VCaP (cell line): ENCODE measurements at regions not wholly inside any gene's neighbourhood (a gene's known extent, or its start where the extent isn't known, plus 50 kb on each side); places are given as distances from the start of the nearest gene placed in this dataset.

Source experiments
- H3K27ac ChIP-seq: fragments of 450-650 bp; 2 replicates; pipeline ENCODE4 v1.5.1; 2017
- TF ChIP-seq, protein P1 (sequence below): fragments of 450-650 bp; conservative IDR thresholded peaks from 2 replicates; pipeline ENCODE4 v1.5.1; 2017; ENCODE audit warnings: mild to moderate bottlenecking, moderate library complexity

DNA sequence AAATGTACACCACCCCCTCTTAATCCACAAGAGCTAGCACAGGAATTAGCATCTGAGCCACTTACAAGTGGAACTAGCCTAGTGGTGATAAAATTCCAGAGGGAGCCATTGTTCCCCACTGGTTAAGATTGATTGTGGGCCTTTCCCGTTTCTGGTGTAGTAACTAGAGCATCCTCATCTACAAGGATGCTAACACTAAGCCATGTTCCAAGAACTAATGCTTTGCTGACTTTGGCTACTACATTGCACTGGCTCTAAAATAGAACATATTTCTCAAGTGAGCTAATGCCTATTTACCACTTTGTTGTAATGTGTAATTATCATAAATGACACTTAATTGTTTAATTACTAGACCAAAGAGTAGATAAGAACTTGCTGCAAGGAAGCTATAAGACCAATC lies 143.7 kb downstream of the FZD1 start:
- H3K27ac ChIP-seq, result no peak overlapping the region
- TF ChIP-seq, protein P1, sequence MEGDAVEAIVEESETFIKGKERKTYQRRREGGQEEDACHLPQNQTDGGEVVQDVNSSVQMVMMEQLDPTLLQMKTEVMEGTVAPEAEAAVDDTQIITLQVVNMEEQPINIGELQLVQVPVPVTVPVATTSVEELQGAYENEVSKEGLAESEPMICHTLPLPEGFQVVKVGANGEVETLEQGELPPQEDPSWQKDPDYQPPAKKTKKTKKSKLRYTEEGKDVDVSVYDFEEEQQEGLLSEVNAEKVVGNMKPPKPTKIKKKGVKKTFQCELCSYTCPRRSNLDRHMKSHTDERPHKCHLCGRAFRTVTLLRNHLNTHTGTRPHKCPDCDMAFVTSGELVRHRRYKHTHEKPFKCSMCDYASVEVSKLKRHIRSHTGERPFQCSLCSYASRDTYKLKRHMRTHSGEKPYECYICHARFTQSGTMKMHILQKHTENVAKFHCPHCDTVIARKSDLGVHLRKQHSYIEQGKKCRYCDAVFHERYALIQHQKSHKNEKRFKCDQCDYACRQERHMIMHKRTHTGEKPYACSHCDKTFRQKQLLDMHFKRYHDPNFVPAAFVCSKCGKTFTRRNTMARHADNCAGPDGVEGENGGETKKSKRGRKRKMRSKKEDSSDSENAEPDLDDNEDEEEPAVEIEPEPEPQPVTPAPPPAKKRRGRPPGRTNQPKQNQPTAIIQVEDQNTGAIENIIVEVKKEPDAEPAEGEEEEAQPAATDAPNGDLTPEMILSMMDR, result no peak

- TF ChIP-seq, protein P1, result no peak
- H3K27ac ChIP-seq, result no peak overlapping the region
Measured at GRCh38 chr7:91408388-91409154, 144.3 kb downstream of the FZD1 start.

GRCh38 chr7:91411060-91411459 lies 146.8 kb downstream of the FZD1 start:
- H3K27ac ChIP-seq, result no peak overlapping the region
- TF ChIP-seq, protein P1, result no peak

GRCh38 chr7:91412298-91412697 lies 148.1 kb downstream of the FZD1 start:
- H3K27ac ChIP-seq, result no peak overlapping the region
- TF ChIP-seq, protein P1, result no peak

DNA sequence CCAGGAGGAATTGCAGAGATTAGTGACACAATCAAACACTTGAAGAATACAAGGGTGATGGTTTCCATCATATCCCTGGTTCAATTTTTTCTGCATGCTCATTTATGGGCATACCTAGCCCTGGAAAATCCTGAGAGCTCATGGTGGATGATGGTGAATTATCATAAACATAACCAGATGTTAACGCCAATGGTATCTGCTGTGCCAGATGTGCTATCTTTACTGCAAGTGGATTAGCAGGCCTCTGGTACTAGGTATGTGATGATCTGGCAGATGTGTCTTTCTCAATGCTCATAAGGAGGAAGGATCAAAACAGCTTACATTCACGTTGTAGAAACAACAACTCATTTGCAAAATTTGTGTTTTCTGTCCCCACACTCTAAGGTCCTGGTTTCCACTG lies 150.5 kb downstream of the FZD1 start:
- TF ChIP-seq, protein P1, result no peak

DNA sequence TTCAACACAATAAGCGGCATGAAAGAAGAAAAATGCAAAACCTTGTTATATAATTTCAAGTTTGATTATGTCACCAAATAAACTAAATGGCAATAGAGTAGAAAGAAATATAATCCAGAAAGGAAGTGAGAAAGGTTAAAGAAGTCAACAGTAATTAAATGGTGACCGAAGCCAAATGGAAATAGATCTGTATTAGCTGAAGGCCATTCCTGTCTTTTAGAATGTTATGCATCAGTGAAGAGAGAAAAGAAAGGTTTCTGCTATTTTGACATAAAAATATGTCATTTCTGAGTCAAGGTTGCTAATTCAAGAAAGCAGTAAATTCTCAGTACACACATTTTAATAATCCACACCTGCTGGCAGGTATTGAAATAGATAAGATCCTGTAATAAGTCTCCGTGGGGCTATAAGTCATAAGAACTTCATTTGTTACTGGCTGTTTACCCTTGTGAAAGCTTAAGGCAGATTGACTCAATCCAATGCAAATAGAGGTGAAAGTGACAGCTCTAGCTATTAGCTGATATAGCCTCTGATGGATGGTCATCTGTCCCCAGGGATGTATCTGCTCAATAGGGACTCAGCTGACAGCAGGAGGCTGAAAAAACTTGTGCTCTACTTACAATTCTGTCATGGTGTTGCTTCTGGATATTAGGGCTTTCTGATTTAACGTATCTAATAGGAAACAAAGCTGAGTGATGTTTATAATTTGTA lies 152.1 kb downstream of the FZD1 start:
- H3K27ac ChIP-seq, result no peak overlapping the region
- TF ChIP-seq, protein P1, result no peak

More for the DNA sequence above, 150.5 kb downstream of the FZD1 start:
- no peak overlapping the region for H3K27ac ChIP-seq

DNA sequence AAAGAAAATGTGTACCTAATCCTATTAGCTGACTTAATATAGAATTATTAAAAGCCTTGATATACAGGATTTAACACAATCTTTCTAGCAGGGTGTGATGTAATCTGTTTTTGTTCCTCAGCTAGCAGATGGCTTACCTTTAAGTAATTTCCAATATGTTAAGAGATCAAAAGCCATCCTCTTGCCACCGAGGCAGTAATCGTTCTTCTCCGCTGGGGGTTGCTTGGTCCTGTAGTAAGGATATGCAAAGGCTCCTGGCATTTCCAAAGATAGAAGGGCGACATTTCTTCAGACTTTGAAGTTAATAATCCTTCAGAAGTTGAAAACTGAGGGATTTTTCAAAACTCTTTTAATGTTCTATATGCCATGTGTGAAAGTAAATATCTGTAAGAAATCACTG lies 156.4 kb downstream of the FZD1 start:
- TF ChIP-seq, protein P1, result no peak
- no peak overlapping the region for H3K27ac ChIP-seq
